Stimulated activated CD8-positive, alpha-beta memory T cell treated with anti-CD3 and anti-CD28 coated beads, Interleukin-15, amount 100 ng/mL, for 48 hours (primary cell): ENCODE measurements at regions not wholly inside any gene's neighbourhood (a gene's known extent, or its start where the extent isn't known, plus 50 kb on each side); places are given as distances from the start of the nearest gene placed in this dataset.
"Not testable (repeated sequence)": the region's sequence is repeated elsewhere in the genome, so short reads cannot be mapped to it uniquely, and the experiment has no call there.

Experiments used
- DNase-seq, 2 donors: peaks; one replicate each; pipeline ENCODE4 v3.0.0-alpha.2; 2020; ENCODE audit warnings: low read depth in 2 of 2

GRCh38 chr3:4071481-4072184, 231.5 kb upstream of the SETMAR start:
- DNase-seq = no peak

GRCh38 chr3:4077278-4077677, 225.9 kb upstream of the SETMAR start:
- not testable (repeated sequence) for DNase-seq

- no peak for DNase-seq
Measured at GRCh38 chr3:4077950-4078349, 225.2 kb upstream of the SETMAR start.

- no peak for DNase-seq
Measured at GRCh38 chr3:4078903-4079302, 224.3 kb upstream of the SETMAR start.

- DNase-seq = no peak
Measured at GRCh38 chr3:4079339-4080195, 223.6 kb upstream of the SETMAR start.

- no peak for DNase-seq
Measured at GRCh38 chr3:4083225-4084015, 219.7 kb upstream of the SETMAR start.

- no peak for DNase-seq
Measured at GRCh38 chr3:4084271-4084670, 218.9 kb upstream of the SETMAR start.

- not testable (repeated sequence) for DNase-seq
Measured at GRCh38 chr3:4086662-4087061, 216.5 kb upstream of the SETMAR start.

GRCh38 chr3:4091786-4092185, 211.4 kb upstream of the SETMAR start:
- DNase-seq = no peak

GRCh38 chr3:4097801-4098200, 205.4 kb upstream of the SETMAR start:
- DNase-seq = no peak

- no peak for DNase-seq
Measured at GRCh38 chr3:4099607-4100006, 203.6 kb upstream of the SETMAR start.

GRCh38 chr3:4107430-4107829, 195.7 kb upstream of the SETMAR start:
- no peak for DNase-seq

- DNase-seq = no peak
Measured at GRCh38 chr3:4113811-4114522, 189.2 kb upstream of the SETMAR start.

- DNase-seq = no peak
Measured at GRCh38 chr3:4119119-4119518, 184.1 kb upstream of the SETMAR start.

GRCh38 chr3:4125576-4125975, 177.6 kb upstream of the SETMAR start:
- DNase-seq = no peak

GRCh38 chr3:4138150-4138785, 164.9 kb upstream of the SETMAR start:
- DNase-seq = no peak

GRCh38 chr3:4138786-4139431, 164.3 kb upstream of the SETMAR start:
- no peak for DNase-seq

- DNase-seq = no peak
Measured at GRCh38 chr3:4139462-4140140, 163.6 kb upstream of the SETMAR start.

- no peak for DNase-seq
Measured at GRCh38 chr3:4140921-4141320, 162.2 kb upstream of the SETMAR start.

- DNase-seq = no peak
Measured at GRCh38 chr3:4147556-4148118, 155.5 kb upstream of the SETMAR start.
